Activated CD4-positive, CD25-positive, alpha-beta regulatory T cell treated with anti-CD3 and anti-CD28 coated beads, Interleukin-2, amount 50 U/mL, for 24 hours (primary cell): ENCODE measurements at regions not wholly inside any gene's neighbourhood (a gene's known extent, or its start where the extent isn't known, plus 50 kb on each side); places are given as distances from the start of the nearest gene placed in this dataset.

Source experiments
- ATAC-seq, 2 donors: fragments of 150-1000 bp; cut with Tn5 transposase; one replicate each; pipeline ENCODE4 v1.10.0; 2021; ENCODE audit warnings: mild to moderate bottlenecking in 1 of 2, moderate library complexity in 1 of 2

GRCh38 chr9:105023788-105024187 is 95.8 kb upstream of the ABCA1 start:
- ATAC-seq, result no peak

- no peak for ATAC-seq
Observed at GRCh38 chr9:105024529-105024928, 96.6 kb upstream of the ABCA1 start.

- ATAC-seq, result no peak
Observed at GRCh38 chr9:105026451-105026850, 98.5 kb upstream of the ABCA1 start.

DNA sequence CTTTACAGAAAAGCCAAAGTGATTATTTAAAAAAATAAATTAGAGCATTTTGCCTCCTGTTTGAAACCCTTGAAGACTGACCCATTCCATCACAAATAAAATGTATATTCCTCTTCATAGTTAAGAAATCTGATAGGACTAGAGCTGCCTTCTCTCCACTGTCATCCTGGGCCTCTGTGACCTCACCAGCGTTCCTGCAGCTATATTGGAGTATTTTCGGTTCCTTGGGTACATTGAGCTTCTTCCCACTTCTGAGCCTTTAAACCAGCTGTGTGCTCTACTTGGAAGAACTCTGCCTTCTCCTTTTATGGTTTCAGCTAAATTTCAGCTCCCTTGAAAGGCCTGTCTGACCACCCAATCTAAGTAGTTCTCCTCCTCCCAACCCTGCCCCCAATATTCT is 99.1 kb upstream of the ABCA1 start:
- no peak for ATAC-seq

DNA sequence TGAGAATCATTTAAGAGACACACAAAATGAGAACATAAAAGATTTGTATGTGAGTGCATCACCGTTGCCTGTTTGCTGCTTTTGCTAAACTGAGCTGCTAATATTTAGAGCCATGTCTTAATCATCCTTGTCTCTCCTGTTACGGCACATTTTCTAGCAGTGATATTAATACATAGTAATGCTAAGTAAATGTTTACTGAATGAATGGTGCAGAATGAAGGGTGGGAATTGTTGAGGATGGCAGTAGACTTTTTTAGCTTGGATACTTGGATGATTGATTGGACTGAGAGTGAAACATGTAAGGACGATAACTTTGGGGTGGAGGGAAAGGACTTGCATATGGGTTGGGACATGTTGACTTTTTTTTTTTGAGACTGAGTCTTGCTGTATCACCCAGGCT is 102.3 kb upstream of the ABCA1 start:
- ATAC-seq, result no peak

GRCh38 chr9:105037139-105037538 is 109.2 kb upstream of the ABCA1 start:
- ATAC-seq, result no peak

DNA sequence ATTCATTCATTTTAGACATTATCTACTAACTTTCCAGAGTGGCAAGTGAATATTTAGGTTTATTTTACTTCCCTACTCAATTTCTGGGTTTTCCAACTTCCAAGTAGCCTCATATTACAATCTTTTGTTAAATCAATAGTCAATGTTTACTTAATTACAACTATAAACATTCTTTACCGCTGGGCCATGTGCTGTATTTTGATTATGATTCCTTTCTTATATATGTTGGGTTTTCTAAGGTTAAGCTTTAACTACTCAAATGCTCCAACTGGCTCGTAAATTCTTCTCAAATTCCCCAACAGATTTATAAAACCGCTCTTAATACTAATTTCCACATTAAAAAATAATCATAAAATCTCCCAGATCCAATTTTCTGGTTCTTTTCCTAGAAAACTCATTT is 110.1 kb upstream of the ABCA1 start:
- ATAC-seq, result no peak

GRCh38 chr9:105039175-105039799 is 111.3 kb upstream of the ABCA1 start:
- ATAC-seq, result no peak

- ATAC-seq, result no peak
Observed at GRCh38 chr9:105043370-105043936, 115.5 kb upstream of the ABCA1 start.

DNA sequence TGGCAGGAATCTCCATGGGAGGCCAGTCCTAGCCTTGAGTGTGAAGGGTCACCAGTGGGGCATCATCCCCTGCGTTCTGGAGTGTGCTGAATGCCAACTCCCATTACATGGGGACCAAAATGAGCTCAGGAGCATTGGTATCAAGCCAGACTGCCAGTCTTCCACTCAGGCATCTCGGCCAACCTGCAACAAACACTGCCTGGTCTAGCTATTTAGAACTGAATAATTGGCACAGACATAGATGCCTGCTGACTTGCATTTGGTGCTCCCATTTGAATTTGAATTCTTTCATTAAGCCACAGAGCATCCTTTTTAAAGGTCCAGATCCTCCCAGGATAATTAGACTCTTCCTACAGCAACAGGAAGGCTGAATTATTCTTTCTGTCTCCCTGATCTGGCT is 116.6 kb upstream of the ABCA1 start:
- no peak for ATAC-seq

- ATAC-seq, result no peak
Observed at GRCh38 chr9:105046907-105047741, 119.2 kb upstream of the ABCA1 start.

GRCh38 chr9:105047742-105048041 is 119.7 kb upstream of the ABCA1 start:
- no peak for ATAC-seq

DNA sequence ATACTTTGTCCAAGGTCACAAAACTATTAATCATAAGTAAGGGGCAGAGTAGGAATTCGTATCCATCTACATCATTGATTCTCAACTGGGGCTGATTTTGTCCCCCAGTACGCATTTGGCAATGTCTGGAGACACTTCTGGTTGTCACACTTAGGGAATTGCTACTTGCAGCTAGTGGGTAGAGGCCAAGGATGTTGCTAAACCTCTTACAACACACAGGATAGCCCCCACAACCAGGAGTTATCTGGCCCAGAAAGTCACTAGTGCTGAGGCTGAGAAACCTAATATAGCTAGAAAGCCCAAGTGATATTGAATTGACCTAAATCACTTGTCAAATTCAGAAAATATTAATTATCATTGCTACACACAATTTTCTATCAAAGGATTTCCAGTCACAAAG is 120.4 kb upstream of the ABCA1 start:
- no peak for ATAC-seq

GRCh38 chr9:105050296-105050695 is 122.3 kb upstream of the ABCA1 start:
- no peak for ATAC-seq

GRCh38 chr9:105051897-105052296 is 123.9 kb upstream of the ABCA1 start:
- no peak for ATAC-seq

- no peak for ATAC-seq
Observed at GRCh38 chr9:105052346-105052745, 124.4 kb upstream of the ABCA1 start.

DNA sequence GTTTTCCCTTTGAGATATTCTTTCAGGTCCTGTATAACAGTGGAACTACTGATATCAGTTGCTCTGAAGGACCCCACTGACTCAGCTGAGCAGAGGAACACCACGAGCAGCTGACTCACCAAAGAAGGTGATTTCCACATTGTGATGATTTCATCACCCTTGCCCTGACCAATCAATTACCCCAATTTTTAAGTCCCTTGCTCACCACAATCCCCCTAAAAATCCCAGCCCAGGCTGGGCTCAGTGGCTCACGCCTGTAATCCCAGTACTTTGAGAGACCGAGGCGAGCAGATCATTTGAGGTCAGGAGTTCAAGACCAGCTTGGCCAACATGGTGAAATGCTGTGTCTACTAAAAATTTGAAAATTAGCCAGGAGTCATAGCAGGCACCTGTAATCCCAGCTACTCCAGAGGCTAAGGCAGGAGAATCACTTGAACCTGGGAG is 125.3 kb upstream of the ABCA1 start:
- peak; percentile 93 to 98 for ATAC-seq

GRCh38 chr9:105054491-105054890 is 126.5 kb upstream of the ABCA1 start:
- no peak for ATAC-seq

DNA sequence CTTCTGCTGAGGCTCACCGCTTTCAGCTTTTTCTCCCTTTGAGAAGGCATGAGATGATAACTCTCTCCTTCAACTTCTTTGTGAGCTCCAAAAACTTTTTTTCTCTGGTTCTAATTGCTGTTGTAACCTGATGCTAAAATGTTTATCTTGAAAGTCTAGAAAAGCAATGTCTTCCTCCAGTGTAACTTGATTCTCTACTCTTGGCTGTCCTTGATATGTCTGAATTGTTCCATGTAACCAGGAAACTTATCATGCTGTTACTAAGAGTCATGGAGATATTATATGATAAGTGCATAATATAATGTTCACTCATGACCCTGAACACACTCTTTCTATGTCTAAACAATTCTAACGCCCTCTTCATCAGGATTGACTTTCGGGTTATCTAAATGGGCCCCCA is 128.0 kb upstream of the ABCA1 start:
- no peak for ATAC-seq

GRCh38 chr9:105057551-105057950 is 129.6 kb upstream of the ABCA1 start:
- ATAC-seq, result no peak

- ATAC-seq, result no peak
Observed at GRCh38 chr9:105059252-105059651, 131.3 kb upstream of the ABCA1 start.

DNA sequence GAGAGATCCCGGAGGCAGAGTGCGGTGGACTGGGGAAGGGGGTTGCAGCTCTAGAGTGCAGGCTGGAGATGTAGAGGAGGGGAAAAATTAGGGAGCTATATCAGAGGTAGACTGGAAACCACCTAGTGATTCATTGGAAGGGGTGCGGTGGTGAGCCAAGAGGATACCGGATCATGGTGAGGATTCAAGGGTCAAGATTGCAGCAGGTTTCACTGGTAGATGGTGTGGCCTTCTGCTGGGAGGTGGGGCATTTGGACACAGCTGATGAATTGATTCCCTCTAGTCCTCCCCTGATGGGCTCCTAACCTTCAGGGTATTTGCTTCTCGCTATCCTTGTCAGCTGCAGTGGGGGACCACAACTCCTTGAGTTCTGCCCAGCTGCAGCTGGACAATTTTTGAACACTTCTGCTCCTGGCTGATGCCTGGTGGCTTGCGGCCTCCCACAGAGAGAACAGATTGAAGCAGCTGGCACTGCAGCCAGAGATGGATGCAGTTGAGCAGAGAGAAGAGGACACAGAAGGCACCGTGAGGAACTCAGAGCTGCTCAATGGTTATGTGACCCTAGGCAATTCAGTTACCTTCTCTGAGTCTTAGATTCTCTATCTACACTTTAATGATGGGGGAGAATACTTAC is 134.4 kb upstream of the ABCA1 start:
- no peak for ATAC-seq

GRCh38 chr9:105064248-105065097 is 136.5 kb upstream of the ABCA1 start:
- ATAC-seq, result no peak
